ENCODE measurements at regions not wholly inside any gene's neighbourhood (a gene's known extent, or its start where the extent isn't known, plus 50 kb on each side); places are given as distances from the start of the nearest gene placed in this dataset.

GRCh38 chr7:17600340-17600752 is 301.9 kb downstream of the AHR start:
- no peaks in the 10 kb centered on the region for H3K9me3 ChIP-seq
- H3K9me2 ChIP-seq: no peaks in the 10 kb centered on the region
- POLR2A ChIA-PET: no interaction called here
- no peak overlapping the region for H3K4me3 ChIP-seq (ENCODE audit: low read depth in 2 of 2, low read length in 1 of 2)
- H3K27me3 ChIP-seq (ENCODE audit: insufficient read depth): no peaks in the 10 kb centered on the region
- TF ChIP-seq FOSL2 (IDR thresholded peaks at IDR 0.05; ENCODE audit: borderline replicate concordance, low read depth) (peak; percentile 30; the same call in 1 of the 2 replicates), RFX5 (IDR thresholded peaks at IDR 0.05; ENCODE audit: low read length) (no peak), RXRA (IDR thresholded peaks at IDR 0.05; ENCODE audit: borderline replicate concordance, low read depth) (no peak)
- H3K36me3 ChIP-seq (replicated peaks in 1 of 2; ENCODE audit: control insufficient read depth in 1 of 2, insufficient read depth in 2 of 2, low read length in 1 of 2): no peaks in the 10 kb centered on the region
- no peak overlapping the region for H3K9ac ChIP-seq
- H2AFZ ChIP-seq (ENCODE audit: low read depth): no peak overlapping the region
- no peaks in the 10 kb centered on the region for H3K4me1 ChIP-seq (ENCODE audit: control insufficient read depth in 1 of 2, insufficient read depth in 2 of 2, low read depth in 1 of 2, low read length in 1 of 2)
- CTCF ChIA-PET: no interaction called here
- no peaks in the 10 kb centered on the region for H3F3A ChIP-seq (replicated peaks; ENCODE audit: insufficient read depth)
- H3K27ac ChIP-seq (ENCODE audit: low read depth in 2 of 2, low read length in 1 of 2): no peak overlapping the region
- no peaks in the 10 kb centered on the region for H4K20me1 ChIP-seq (ENCODE audit: insufficient read depth)
- 22% methylated on average over 2 of the region's 2 CpGs for WGBS (ENCODE audit: low lambda C conversion rate)
- no peak overlapping the region for H3K4me2 ChIP-seq
- no peak for DNase-seq
- no peaks in the 10 kb centered on the region for H3K79me2 ChIP-seq (ENCODE audit: insufficient read depth)

GRCh38 chr7:17601921-17602320 is 303.5 kb downstream of the AHR start:
- H3K4me1 ChIP-seq (ENCODE audit: control insufficient read depth in 1 of 2, insufficient read depth in 2 of 2, low read depth in 1 of 2, low read length in 1 of 2): no peaks in the 10 kb centered on the region
- ChIA-PET POLR2A (no interaction called here), CTCF (interaction anchor here (0.6 kb wide), 1 partner anchor 9 kb away, joined by 3 read pairs; no protein-coding TSS in a partner anchor)
- no peaks in the 10 kb centered on the region for H3K79me2 ChIP-seq (ENCODE audit: insufficient read depth)
- H3K4me2 ChIP-seq: no peak overlapping the region
- no peaks in the 10 kb centered on the region for H3K36me3 ChIP-seq (replicated peaks in 1 of 2; ENCODE audit: control insufficient read depth in 1 of 2, insufficient read depth in 2 of 2, low read length in 1 of 2)
- no peaks in the 10 kb centered on the region for H4K20me1 ChIP-seq (ENCODE audit: insufficient read depth)
- 17% methylated on average over 1 of the region's 1 CpG for WGBS (ENCODE audit: low lambda C conversion rate)
- no peak for DNase-seq
- no peak overlapping the region for H3K27ac ChIP-seq (ENCODE audit: low read depth in 2 of 2, low read length in 1 of 2)
- TF ChIP-seq CTCF (IDR thresholded peaks at IDR 0.05): no peak
- no peaks in the 10 kb centered on the region for H3F3A ChIP-seq (replicated peaks; ENCODE audit: insufficient read depth)
- H3K9ac ChIP-seq: no peak overlapping the region
- H3K9me2 ChIP-seq: no peaks in the 10 kb centered on the region
- H3K4me3 ChIP-seq (ENCODE audit: low read depth in 2 of 2, low read length in 1 of 2): no peak overlapping the region
- H2AFZ ChIP-seq (ENCODE audit: low read depth): no peak overlapping the region
- no peaks in the 10 kb centered on the region for H3K9me3 ChIP-seq
- no peaks in the 10 kb centered on the region for H3K27me3 ChIP-seq (ENCODE audit: insufficient read depth)

- Histone ChIP-seq H3K27ac (ENCODE audit: low read depth in 2 of 2, low read length in 1 of 2) (peak overlapping the region in 1 of 2 experiments; percentile 5; a peak in 1 of 4 replicates), H3K79me2 (ENCODE audit: insufficient read depth) (no peaks in the 10 kb centered on the region), H3K4me2 (no peak overlapping the region), H3K4me3 (ENCODE audit: low read depth in 2 of 2, low read length in 1 of 2) (no peak overlapping the region), H3K4me1 (ENCODE audit: control insufficient read depth in 1 of 2, insufficient read depth in 2 of 2, low read depth in 1 of 2, low read length in 1 of 2) (no peaks in the 10 kb centered on the region), H3K36me3 (replicated peaks in 1 of 2; ENCODE audit: control insufficient read depth in 1 of 2, insufficient read depth in 2 of 2, low read length in 1 of 2) (no peaks in the 10 kb centered on the region), H4K20me1 (ENCODE audit: insufficient read depth) (no peaks in the 10 kb centered on the region), H3K27me3 (ENCODE audit: insufficient read depth) (no peaks in the 10 kb centered on the region), H2AFZ (ENCODE audit: low read depth) (no peak overlapping the region), H3K9ac (no peak overlapping the region), H3K9me3 (no peaks in the 10 kb centered on the region), H3K9me2 (no peaks in the 10 kb centered on the region), H3F3A (replicated peaks; ENCODE audit: insufficient read depth) (no peaks in the 10 kb centered on the region)
- 2% methylated on average over 1 of the region's 1 CpG for WGBS (ENCODE audit: low lambda C conversion rate)
- CTCF ChIA-PET: interaction anchor here (1.0 kb wide), 1 partner anchor 625 kb away, joined by 3 read pairs; no protein-coding TSS in a partner anchor
- no peak for DNase-seq
- POLR2A ChIA-PET: no interaction called here
- no peak for TF ChIP-seq GABPA (IDR thresholded peaks at IDR 0.05; ENCODE audit: low read depth)
- no peak for TF ChIP-seq MEF2A (IDR thresholded peaks at IDR 0.05; ENCODE audit: borderline replicate concordance, low read depth)
- TF ChIP-seq USF2 (IDR thresholded peaks at IDR 0.05; ENCODE audit: borderline replicate concordance, low read depth, low read length): no peak
- no peak for TF ChIP-seq REST (IDR thresholded peaks at IDR 0.05; ENCODE audit: low read depth, low read length)
Measured at GRCh38 chr7:17608114-17608833, 309.8 kb downstream of the AHR start.

Measured in SK-N-SH (cell line).